ENCODE measurements at regions not wholly inside any gene's neighbourhood (a gene's known extent, or its start where the extent isn't known, plus 50 kb on each side); places are given as distances from the start of the nearest gene placed in this dataset.

DNA sequence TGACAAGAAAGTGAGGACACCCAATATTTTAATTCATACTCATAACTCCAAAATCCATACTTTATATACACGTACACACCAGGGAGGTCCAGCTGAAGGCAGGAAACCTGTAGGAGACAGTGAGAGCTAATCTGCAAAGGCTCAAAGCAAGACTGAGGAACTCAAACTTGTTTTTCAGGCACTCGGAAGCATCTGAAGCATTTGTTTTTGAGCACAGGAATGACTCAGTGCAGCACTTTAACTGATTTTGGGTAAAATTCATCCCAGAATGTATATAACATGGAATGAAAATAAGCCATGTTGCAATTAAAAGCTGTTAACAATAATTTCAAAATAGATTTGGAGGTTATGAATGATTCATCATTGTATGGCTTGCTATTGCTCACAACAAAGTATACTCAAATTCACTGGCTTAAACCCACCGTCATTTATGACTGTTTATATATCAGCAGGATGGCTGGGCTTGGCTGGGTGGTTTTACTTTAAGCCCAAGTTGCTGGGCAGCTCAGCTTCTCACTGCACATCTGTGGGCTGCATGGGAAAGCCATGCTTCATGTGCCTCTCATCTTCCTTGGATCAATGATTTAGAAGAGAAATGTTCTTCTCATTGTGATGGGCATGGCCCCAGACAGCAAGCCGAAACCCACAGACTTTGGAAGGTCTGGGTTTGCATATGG is 177.0 kb downstream of the RFC3 start:
- H3K79me2 ChIP-seq (ENCODE audit: low read depth) = no peaks in the 10 kb centered on the region
- POLR2A ChIA-PET (ENCODE audit: unreplicated experiment) = no interaction called here
- DNase-seq = no peak
- no peaks in the 10 kb centered on the region for H3K4me1 ChIP-seq (replicated peaks; ENCODE audit: insufficient read depth)
- intact Hi-C loops (cut with micrococcal nuclease; ENCODE audit: unreplicated experiment) = no loop called here
- no peak overlapping the region for H3K4me3 ChIP-seq
- H4K20me1 ChIP-seq (ENCODE audit: insufficient read depth) = no peaks in the 10 kb centered on the region
- no peaks in the 10 kb centered on the region for H3F3A ChIP-seq (ENCODE audit: insufficient read depth, low read depth)
- no peaks in the 10 kb centered on the region for H3K36me3 ChIP-seq (ENCODE audit: low read depth)
- no peaks in the 10 kb centered on the region for H3K9me2 ChIP-seq (ENCODE audit: insufficient read depth)
- BruUV-seq (replicated peaks) = no TSS peak
- no peak overlapping the region for H2AFZ ChIP-seq
- no peak overlapping the region for H3K27ac ChIP-seq
- no peaks in the 10 kb centered on the region for H3K9me3 ChIP-seq (ENCODE audit: insufficient read depth, low read depth)
- H3K4me2 ChIP-seq = no peak overlapping the region
- no peaks in the 10 kb centered on the region for H3K27me3 ChIP-seq (ENCODE audit: insufficient read depth, low read depth)
- TF ChIP-seq, protein P1, sequence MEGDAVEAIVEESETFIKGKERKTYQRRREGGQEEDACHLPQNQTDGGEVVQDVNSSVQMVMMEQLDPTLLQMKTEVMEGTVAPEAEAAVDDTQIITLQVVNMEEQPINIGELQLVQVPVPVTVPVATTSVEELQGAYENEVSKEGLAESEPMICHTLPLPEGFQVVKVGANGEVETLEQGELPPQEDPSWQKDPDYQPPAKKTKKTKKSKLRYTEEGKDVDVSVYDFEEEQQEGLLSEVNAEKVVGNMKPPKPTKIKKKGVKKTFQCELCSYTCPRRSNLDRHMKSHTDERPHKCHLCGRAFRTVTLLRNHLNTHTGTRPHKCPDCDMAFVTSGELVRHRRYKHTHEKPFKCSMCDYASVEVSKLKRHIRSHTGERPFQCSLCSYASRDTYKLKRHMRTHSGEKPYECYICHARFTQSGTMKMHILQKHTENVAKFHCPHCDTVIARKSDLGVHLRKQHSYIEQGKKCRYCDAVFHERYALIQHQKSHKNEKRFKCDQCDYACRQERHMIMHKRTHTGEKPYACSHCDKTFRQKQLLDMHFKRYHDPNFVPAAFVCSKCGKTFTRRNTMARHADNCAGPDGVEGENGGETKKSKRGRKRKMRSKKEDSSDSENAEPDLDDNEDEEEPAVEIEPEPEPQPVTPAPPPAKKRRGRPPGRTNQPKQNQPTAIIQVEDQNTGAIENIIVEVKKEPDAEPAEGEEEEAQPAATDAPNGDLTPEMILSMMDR (conservative IDR thresholded peaks at IDR 0.05) = no peak
- TF ChIP-seq EZH2 (IDR thresholded peaks at IDR 0.05; ENCODE audit: low read depth) = no peak
- CTCF ChIA-PET = no interaction called here

DNA sequence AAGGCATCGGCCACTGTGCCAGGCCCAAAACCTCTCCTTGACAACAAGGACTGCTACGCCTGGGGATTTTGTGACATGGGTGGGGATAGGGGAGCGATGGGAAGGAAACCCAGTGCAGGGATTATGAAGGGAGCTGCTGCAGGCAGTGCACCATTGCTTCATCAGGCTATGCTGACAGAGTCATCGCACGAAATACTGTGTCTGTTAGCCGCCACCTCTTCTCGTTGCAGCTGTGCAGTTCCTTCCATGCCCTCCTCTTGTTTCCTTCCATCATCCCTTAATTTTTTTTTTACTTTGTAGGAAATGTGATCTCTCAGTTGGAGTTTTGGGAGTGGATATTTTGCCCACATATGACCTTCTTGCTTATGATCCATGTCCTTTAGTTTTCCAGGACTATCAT is 178.7 kb downstream of the RFC3 start:
- ChIA-PET POLR2A (ENCODE audit: unreplicated experiment) (no interaction called here), CTCF (no interaction called here)
- no peak for DNase-seq
- no peak overlapping the region for H3K4me2 ChIP-seq
- no peak overlapping the region for H2AFZ ChIP-seq
- no peaks in the 10 kb centered on the region for H3K27me3 ChIP-seq (ENCODE audit: insufficient read depth, low read depth)
- no peaks in the 10 kb centered on the region for H3K36me3 ChIP-seq (ENCODE audit: low read depth)
- no peaks in the 10 kb centered on the region for H3K79me2 ChIP-seq (ENCODE audit: low read depth)
- no peak for TF ChIP-seq EZH2 (IDR thresholded peaks at IDR 0.05; ENCODE audit: low read depth)
- TF ChIP-seq, protein P1 (conservative IDR thresholded peaks at IDR 0.05) = no peak
- intact Hi-C loops (cut with micrococcal nuclease; ENCODE audit: unreplicated experiment) = no loop called here
- H4K20me1 ChIP-seq (ENCODE audit: insufficient read depth) = no peaks in the 10 kb centered on the region
- no peaks in the 10 kb centered on the region for H3K9me3 ChIP-seq (ENCODE audit: insufficient read depth, low read depth)
- no peaks in the 10 kb centered on the region for H3K4me1 ChIP-seq (replicated peaks; ENCODE audit: insufficient read depth)
- H3K27ac ChIP-seq = no peak overlapping the region
- H3K4me3 ChIP-seq = no peak overlapping the region
- BruUV-seq (replicated peaks) = no TSS peak
- H3K9me2 ChIP-seq (ENCODE audit: insufficient read depth) = no peaks in the 10 kb centered on the region
- no peaks in the 10 kb centered on the region for H3F3A ChIP-seq (ENCODE audit: insufficient read depth, low read depth)

DNA sequence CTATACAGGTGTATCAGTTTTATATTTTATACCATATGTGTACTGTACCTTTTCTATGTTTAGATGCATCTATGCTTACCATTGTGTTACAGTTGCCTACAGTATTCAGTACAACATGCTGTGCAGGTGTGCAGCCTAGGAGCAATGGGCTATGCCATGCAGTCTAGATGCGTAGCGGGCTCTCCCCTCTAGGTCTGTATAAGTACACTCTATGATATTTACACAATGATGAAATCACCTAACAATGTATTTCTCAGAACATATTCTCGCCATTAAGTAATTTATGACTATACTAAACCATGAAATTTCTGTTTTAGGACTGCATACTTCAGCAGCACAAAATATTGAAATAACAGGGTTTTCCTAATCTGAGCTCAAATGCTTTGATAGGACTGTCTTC is 179.6 kb downstream of the RFC3 start:
- CTCF ChIA-PET = no interaction called here

More for the DNA sequence above, 179.6 kb downstream of the RFC3 start:
- no peaks in the 10 kb centered on the region for H3K79me2 ChIP-seq (ENCODE audit: low read depth)
- POLR2A ChIA-PET (ENCODE audit: unreplicated experiment) = no interaction called here
- no peaks in the 10 kb centered on the region for H3K27me3 ChIP-seq (ENCODE audit: insufficient read depth, low read depth)
- no peak for TF ChIP-seq EZH2 (IDR thresholded peaks at IDR 0.05; ENCODE audit: low read depth)
- TF ChIP-seq, protein P1 (conservative IDR thresholded peaks at IDR 0.05) = no peak
- no peak overlapping the region for H3K27ac ChIP-seq
- H4K20me1 ChIP-seq (ENCODE audit: insufficient read depth) = no peaks in the 10 kb centered on the region
- intact Hi-C loops (cut with micrococcal nuclease; ENCODE audit: unreplicated experiment) = no loop called here
- BruUV-seq (replicated peaks) = no TSS peak
- H2AFZ ChIP-seq = no peak overlapping the region
- H3K9me3 ChIP-seq (ENCODE audit: insufficient read depth, low read depth) = no peaks in the 10 kb centered on the region
- no peaks in the 10 kb centered on the region for H3F3A ChIP-seq (ENCODE audit: insufficient read depth, low read depth)
- H3K9me2 ChIP-seq (ENCODE audit: insufficient read depth) = no peaks in the 10 kb centered on the region
- H3K36me3 ChIP-seq (ENCODE audit: low read depth) = no peaks in the 10 kb centered on the region
- H3K4me1 ChIP-seq (replicated peaks; ENCODE audit: insufficient read depth) = no peaks in the 10 kb centered on the region
- H3K4me3 ChIP-seq = no peak overlapping the region
- H3K4me2 ChIP-seq = no peak overlapping the region
- DNase-seq = no peak
